ENCODE measurements at regions not wholly inside any gene's neighbourhood (a gene's known extent, or its start where the extent isn't known, plus 50 kb on each side); places are given as distances from the start of the nearest gene placed in this dataset.

GRCh38 chr1:58108783-58109182 is 437.7 kb downstream of the OMA1 start (continued):
- no peak for TF ChIP-seq FOXJ3 (CRISPR knock-in tag; IDR thresholded peaks at IDR 0.05)
- TF ChIP-seq CTCF (IDR thresholded peaks at IDR 0.05) = no peak
- no peak for TF ChIP-seq USF2 (IDR thresholded peaks at IDR 0.05; ENCODE audit: borderline replicate concordance, low read depth, low read length)

- Histone ChIP-seq H3K27me3 (ENCODE audit: insufficient read depth) (no peaks in the 10 kb centered on the region), H4K20me1 (ENCODE audit: insufficient read depth) (no peaks in the 10 kb centered on the region), H3K36me3 (replicated peaks in 1 of 2; ENCODE audit: control insufficient read depth in 1 of 2, insufficient read depth in 2 of 2, low read length in 1 of 2) (no peaks in the 10 kb centered on the region), H3K79me2 (ENCODE audit: insufficient read depth) (no peaks in the 10 kb centered on the region), H3K9me3 (no peaks in the 10 kb centered on the region), H3K9ac (no peak overlapping the region), H3K27ac (ENCODE audit: low read depth in 2 of 2, low read length in 1 of 2) (no peak overlapping the region), H2AFZ (ENCODE audit: low read depth) (no peak overlapping the region), H3K4me3 (ENCODE audit: low read depth in 2 of 2, low read length in 1 of 2) (no peak overlapping the region), H3K9me2 (no peaks in the 10 kb centered on the region), H3F3A (replicated peaks; ENCODE audit: insufficient read depth) (no peaks in the 10 kb centered on the region), H3K4me1 (ENCODE audit: control insufficient read depth in 1 of 2, insufficient read depth in 2 of 2, low read depth in 1 of 2, low read length in 1 of 2) (no peaks in the 10 kb centered on the region), H3K4me2 (no peak overlapping the region)
- TF ChIP-seq CHD2 (IDR thresholded peaks at IDR 0.05; ENCODE audit: low read length, partially characterized antibody) (no peak), REST (IDR thresholded peaks at IDR 0.05; ENCODE audit: low read depth, low read length) (no peak), TCF12 (IDR thresholded peaks at IDR 0.05) (no peak)
- 81% methylated on average over 1 of the region's 1 CpG for WGBS (ENCODE audit: low lambda C conversion rate)
- POLR2A ChIA-PET = no interaction called here
- DNase-seq = no peak
- CTCF ChIA-PET = no interaction called here
Measured at GRCh38 chr1:58107943-58108342, 438.6 kb downstream of the OMA1 start.

GRCh38 chr1:58104960-58105359 is 441.6 kb downstream of the OMA1 start:
- ChIA-PET CTCF (no interaction called here), POLR2A (no interaction called here)
- Histone ChIP-seq H3F3A (replicated peaks; ENCODE audit: insufficient read depth) (no peaks in the 10 kb centered on the region), H3K4me3 (ENCODE audit: low read depth in 2 of 2, low read length in 1 of 2) (no peak overlapping the region), H3K36me3 (replicated peaks in 1 of 2; ENCODE audit: control insufficient read depth in 1 of 2, insufficient read depth in 2 of 2, low read length in 1 of 2) (no peaks in the 10 kb centered on the region), H3K9ac (no peak overlapping the region), H3K27ac (ENCODE audit: low read depth in 2 of 2, low read length in 1 of 2) (no peak overlapping the region), H3K9me2 (no peaks in the 10 kb centered on the region), H3K27me3 (ENCODE audit: insufficient read depth) (no peaks in the 10 kb centered on the region), H2AFZ (ENCODE audit: low read depth) (no peak overlapping the region), H3K4me2 (no peak overlapping the region), H3K4me1 (ENCODE audit: control insufficient read depth in 1 of 2, insufficient read depth in 2 of 2, low read depth in 1 of 2, low read length in 1 of 2) (no peaks in the 10 kb centered on the region), H4K20me1 (ENCODE audit: insufficient read depth) (no peaks in the 10 kb centered on the region), H3K9me3 (no peaks in the 10 kb centered on the region), H3K79me2 (ENCODE audit: insufficient read depth) (no peaks in the 10 kb centered on the region)
- no peak for DNase-seq
- 54% methylated on average over 4 of the region's 4 CpGs for WGBS (ENCODE audit: low lambda C conversion rate)
- TF ChIP-seq MAX (IDR thresholded peaks at IDR 0.05; ENCODE audit: low read depth) = no peak
- TF ChIP-seq EZH2phosphoT487 (IDR thresholded peaks at IDR 0.05; ENCODE audit: borderline replicate concordance, low read depth) = no peak
- no peak for TF ChIP-seq USF1 (IDR thresholded peaks at IDR 0.05; ENCODE audit: borderline replicate concordance, low read depth)
- TF ChIP-seq ELF1 (IDR thresholded peaks at IDR 0.05) = no peak
- TF ChIP-seq RCOR1 (IDR thresholded peaks at IDR 0.05; ENCODE audit: low read length) = no peak
- no peak for TF ChIP-seq REST (IDR thresholded peaks at IDR 0.05; ENCODE audit: low read depth, low read length)
- no peak for TF ChIP-seq NRF1 (IDR thresholded peaks at IDR 0.05; ENCODE audit: low read depth, low read length)
- TF ChIP-seq FOSL2 (IDR thresholded peaks at IDR 0.05; ENCODE audit: borderline replicate concordance, low read depth) = no peak
- no peak for TF ChIP-seq MEF2A (IDR thresholded peaks at IDR 0.05; ENCODE audit: borderline replicate concordance, low read depth)
- TF ChIP-seq TAF1 (IDR thresholded peaks at IDR 0.05; ENCODE audit: borderline replicate concordance, low read depth, low read length) = no peak

Measured in SK-N-SH (cell line).